ENCODE measurements at regions not wholly inside any gene's neighbourhood (a gene's known extent, or its start where the extent isn't known, plus 50 kb on each side); places are given as distances from the start of the nearest gene placed in this dataset.

- Histone ChIP-seq H2AFZ (ENCODE audit: low read length) (no peak overlapping the region), H3K36me3 (ENCODE audit: control insufficient read depth in 2 of 4, insufficient read depth in 4 of 4, low read length in 3 of 4) (no peaks in the 10 kb centered on the region; a peak in 1 of 8 replicates), H3K27me3 (replicated peaks in 1 of 4; ENCODE audit: control insufficient read depth in 3 of 4, extremely low read depth in 1 of 4, insufficient read depth in 3 of 4, low read length in 3 of 4) (peaks cover 41 to 60% (median 53%) of the 10 kb centered on the region in 4 experiments), H3K4ac (replicated peaks; ENCODE audit: insufficient read length, low read depth, low read length) (no peak overlapping the region), H4K91ac (replicated peaks; ENCODE audit: insufficient read length, low read length) (no peak overlapping the region), H2AK5ac (ENCODE audit: low read depth, low read length) (no peak overlapping the region), H4K5ac (ENCODE audit: insufficient read length, low read depth, low read length) (no peak overlapping the region), H3K79me2 (ENCODE audit: control insufficient read depth in 1 of 2, insufficient read depth in 2 of 2, low read length in 2 of 2) (no peaks in the 10 kb centered on the region), H3K14ac (ENCODE audit: insufficient read length) (no peak overlapping the region), H4K8ac (ENCODE audit: extremely low read depth, insufficient read depth, low read length) (no peak overlapping the region), H3K9ac (replicated peaks in 1 of 4; ENCODE audit: extremely low read depth in 1 of 4, low read depth in 3 of 4, low read length in 3 of 4) (no peak overlapping the region), H3K27ac (ENCODE audit: low read depth, low read length) (no peak overlapping the region), H2BK120ac (replicated peaks; ENCODE audit: low read depth, low read length) (no peak overlapping the region), H3K23ac (ENCODE audit: insufficient read length) (no peak overlapping the region), H2BK15ac (ENCODE audit: low read length) (no peak overlapping the region), H3K18ac (ENCODE audit: extremely low read depth, low read length) (no peak overlapping the region), H3K4me2 (ENCODE audit: insufficient read depth in 1 of 2, low read depth in 2 of 2, low read length in 2 of 2) (peak overlapping the region in 1 of 2 experiments; percentile 90; a peak in 1 of 4 replicates), H3K79me1 (ENCODE audit: low read depth, low read length) (no peaks in the 10 kb centered on the region), H3K4me1 (replicated peaks in 1 of 4; ENCODE audit: control insufficient read depth in 3 of 4, insufficient read depth in 4 of 4, low read length in 3 of 4) (peaks cover 1 to 11% (median 5%) of the 10 kb centered on the region in 4 experiments; a peak in 4 of 7 replicates), H3K56ac (replicated peaks; ENCODE audit: insufficient read length, low read depth, low read length) (no peak overlapping the region), H2BK12ac (ENCODE audit: low read depth, low read length) (no peak overlapping the region), H3K23me2 (ENCODE audit: low read depth, low read length) (peaks cover 13% of the 10 kb centered on the region; the same call in 1 of the 2 replicates), H2BK20ac (ENCODE audit: low read length) (no peak overlapping the region), H3K4me3 (ENCODE audit: extremely low read depth in 1 of 4, insufficient read depth in 2 of 4, low read depth in 3 of 4, low read length in 4 of 4) (peak overlapping the region in 1 of 4 experiments; percentile 76; a peak in 1 of 8 replicates), H3K9me3 (ENCODE audit: insufficient read depth in 2 of 2, low read depth in 1 of 2, low read length in 1 of 2) (no peaks in the 10 kb centered on the region), H2BK5ac (ENCODE audit: low read depth, low read length) (no peak overlapping the region), H4K20me1 (replicated peaks in 1 of 2; ENCODE audit: control insufficient read depth in 1 of 2, insufficient read depth in 2 of 2, low read length in 2 of 2) (peaks cover 1 to 4% of the 10 kb centered on the region in 2 experiments)
- POLR2A ChIA-PET (ENCODE audit: partially characterized antibody) = no interaction called here
- no peak for TF ChIP-seq SIRT6 (IDR thresholded peaks at IDR 0.05; ENCODE audit: low read length)
- no peak for TF ChIP-seq PHF8 (conservative IDR thresholded peaks at IDR 0.05; ENCODE audit: low read depth, low read length)
- TF ChIP-seq CTCF (IDR thresholded peaks at IDR 0.05; ENCODE audit: control extremely low read depth in 1 of 3, insufficient read depth in 1 of 3, low read depth in 1 of 3, low read length in 3 of 3) = no peak
- TF ChIP-seq CBX8 (IDR thresholded peaks at IDR 0.05; ENCODE audit: borderline replicate concordance, low read depth, low read length) = no peak
- no peak for TF ChIP-seq HDAC6 (IDR thresholded peaks at IDR 0.05; ENCODE audit: low read depth, low read length)
- CTCF ChIA-PET (ENCODE audit: partially characterized antibody) = interaction anchor here (0.5 to 4.4 kb wide), 14 partner anchors 9 to 817 kb away, joined by 3 to 14 read pairs (median 3); no protein-coding TSS in a partner anchor
- DNase-seq (ENCODE audit: low read depth in 1 of 2, low spot score in 2 of 2) (no peak), FAIRE-seq (no peak)
- WGBS, 2 experiments (ENCODE audit: extremely low coverage in 1 of 2, insufficient coverage in 1 of 2, insufficient read length in 1 of 2, insufficient replicate concordance in 2 of 2, low coverage in 1 of 2, low lambda C conversion rate in 2 of 2, missing lambda C conversion rate in 1 of 2) = 90% methylated on average over 3 of the region's 3 CpGs; no CpG with 5 or more reads in 1 of the 2 experiments
Observed at GRCh38 chr10:23696476-23696875, 257.6 kb downstream of the OTUD1 start.
